Frontal cortex (tissue), 3 donors: ENCODE measurements at regions not wholly inside any gene's neighbourhood (a gene's known extent, or its start where the extent isn't known, plus 50 kb on each side); places are given as distances from the start of the nearest gene placed in this dataset.

Experiments used
- DNase-seq, 2 donors: peaks; one replicate each; pipeline ENCODE4 v3.0.0; 2012; ENCODE audit warnings: low spot score in 2 of 2
- FAIRE-seq: peaks from 2 replicates; lab custom pipeline; 2012; peaks lifted over from hg19 to GRCh38; lab: Jason Lieb, UNC
- donor health status: control.
- donor health status: control.
- donor health status: control.

DNA sequence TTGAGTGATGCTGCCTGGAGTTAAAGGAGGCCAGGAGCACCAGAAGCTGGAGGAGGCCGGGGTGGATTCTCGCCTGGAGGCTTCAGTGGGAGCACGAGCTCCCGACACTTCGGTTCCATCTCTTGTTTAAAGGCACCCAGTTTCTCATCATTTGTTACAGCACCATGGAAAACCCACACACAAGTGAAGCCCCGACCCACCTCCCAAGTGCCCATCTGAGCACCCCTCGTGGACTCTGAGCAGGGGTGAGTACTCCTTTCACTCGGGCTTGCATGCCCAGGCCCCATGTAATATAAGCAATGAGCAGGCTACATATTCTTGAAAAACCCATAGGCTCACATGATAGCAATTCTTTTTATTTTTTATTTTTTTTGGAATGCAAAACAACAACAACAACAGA lies 196.9 kb upstream of the MAF start:
- DNase-seq (no peak), FAIRE-seq (no peak)

DNA sequence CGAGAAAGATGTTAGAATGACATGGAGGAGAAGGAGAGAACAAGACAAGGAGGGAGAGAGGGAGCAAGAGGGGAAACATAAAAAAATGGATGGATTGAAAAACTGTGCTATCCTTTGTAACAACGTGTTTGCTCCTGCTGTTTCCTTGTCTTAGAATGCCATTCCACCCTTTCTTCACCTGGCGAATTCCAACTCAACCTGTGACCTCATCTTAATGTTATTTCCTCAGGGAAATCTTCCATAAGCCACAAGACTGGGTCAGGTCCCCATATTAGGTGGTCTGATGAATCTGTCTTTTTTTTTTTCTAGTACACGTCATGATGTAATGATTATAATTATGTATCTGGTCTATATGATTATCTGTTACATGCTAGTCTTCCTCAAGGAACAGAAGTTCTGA lies 195.0 kb upstream of the MAF start:
- FAIRE-seq (no peak), DNase-seq (no peak)

DNA sequence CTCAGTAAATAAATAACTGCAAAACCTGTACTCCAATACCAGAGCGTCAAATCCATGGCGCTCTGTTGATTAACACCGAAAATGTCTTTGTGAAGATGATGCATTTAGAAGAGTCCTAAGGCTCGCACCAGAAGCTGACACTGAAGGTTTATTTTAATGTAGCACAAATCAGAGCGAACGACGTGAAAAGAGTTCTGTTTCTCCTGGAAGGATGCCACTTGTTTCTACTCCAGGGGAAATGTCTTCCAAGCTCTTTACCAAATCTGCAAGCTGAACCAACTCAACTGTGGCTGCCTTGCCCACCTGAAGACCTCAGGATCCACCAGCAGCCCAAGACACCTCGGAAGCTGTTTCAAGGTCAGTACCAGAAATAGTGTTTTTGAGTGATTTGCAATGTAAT lies 194.4 kb upstream of the MAF start:
- no peak for FAIRE-seq
- DNase-seq = peak in 1 of 2 donors; percentile 5

- FAIRE-seq (no peak), DNase-seq (no peak)
Observed at GRCh38 chr16:79792664-79793351, 192.3 kb upstream of the MAF start.

DNA sequence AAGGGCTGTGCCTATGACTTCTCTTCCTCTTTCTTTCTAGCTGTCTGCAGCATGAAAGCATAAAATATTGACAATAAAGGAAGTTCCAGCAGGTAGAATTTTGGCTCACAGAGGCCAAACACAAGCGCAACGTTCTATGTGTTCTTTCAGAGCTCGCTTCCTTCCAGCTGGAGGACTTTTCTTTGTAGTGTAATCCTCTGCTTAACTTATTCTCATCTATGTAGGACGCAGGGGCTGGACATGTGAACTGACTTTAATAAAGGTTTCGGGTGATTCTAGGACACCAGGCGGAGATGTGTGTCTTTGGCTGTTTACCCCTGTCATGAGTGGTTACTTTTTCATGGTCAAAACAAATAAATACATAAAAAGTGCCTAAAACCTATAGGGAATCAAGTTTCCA lies 191.5 kb upstream of the MAF start:
- FAIRE-seq (no peak), DNase-seq (no peak)

- no peak for FAIRE-seq
- no peak for DNase-seq
Observed at GRCh38 chr16:79790854-79791253, 190.3 kb upstream of the MAF start.

DNA sequence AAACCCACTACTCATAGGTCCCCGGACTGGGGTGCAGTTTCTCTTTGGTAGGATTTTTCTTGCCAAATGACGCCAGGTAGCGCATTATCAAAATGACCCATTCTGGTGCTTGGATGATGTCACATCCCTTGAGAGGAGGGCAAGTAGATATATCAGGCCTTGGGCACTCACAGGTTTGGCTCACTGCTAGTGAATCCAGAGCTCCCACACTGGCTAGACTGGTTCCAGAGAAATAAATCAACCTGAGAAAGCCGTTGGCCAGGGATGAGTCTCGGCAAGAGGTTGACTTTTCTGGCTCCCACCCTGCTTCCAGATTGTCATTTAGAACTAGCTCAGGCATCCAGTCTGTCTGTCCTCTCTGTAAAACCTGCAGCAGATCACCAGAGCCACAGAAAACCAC lies 188.4 kb upstream of the MAF start:
- no peak for FAIRE-seq
- no peak for DNase-seq

DNA sequence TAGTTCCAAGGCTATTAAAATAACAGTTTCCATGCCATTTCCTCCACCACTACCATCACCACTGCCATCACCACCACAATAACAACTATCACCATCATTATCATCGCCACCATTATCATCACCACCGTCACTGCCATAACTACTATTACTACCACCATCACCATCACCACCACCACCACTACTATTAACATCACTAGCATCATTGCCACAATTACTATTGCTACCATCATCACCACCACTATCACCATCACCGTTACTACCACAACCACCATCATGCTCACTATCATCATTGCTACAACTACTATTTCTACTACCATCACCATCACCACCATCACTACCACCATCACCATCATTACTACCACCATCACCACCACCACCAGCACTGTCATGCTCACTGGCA lies 185.9 kb upstream of the MAF start:
- FAIRE-seq (no peak), DNase-seq (no peak)

- FAIRE-seq (no peak), DNase-seq (no peak)
Observed at GRCh38 chr16:79784007-79784406, 183.5 kb upstream of the MAF start.

DNA sequence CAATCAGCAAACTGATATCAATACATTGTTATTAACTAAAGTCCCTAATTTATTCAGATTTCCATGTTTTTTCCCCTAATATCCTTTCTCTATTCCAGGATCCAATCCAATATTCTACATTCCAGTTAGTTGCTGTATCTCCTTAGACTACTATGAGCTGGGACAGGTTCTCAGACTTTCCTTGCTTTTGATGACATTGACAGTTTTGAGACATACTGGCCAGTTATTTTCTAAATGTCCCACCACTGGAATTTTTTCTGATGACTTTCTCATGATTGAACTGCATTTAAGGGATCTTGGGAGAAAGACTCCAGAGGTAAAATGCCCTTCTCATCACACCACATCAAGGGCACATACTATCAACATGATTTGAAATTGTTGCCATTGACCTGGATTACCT lies 177.1 kb upstream of the MAF start:
- DNase-seq = no peak
- FAIRE-seq = no peak

- FAIRE-seq (no peak), DNase-seq (no peak)
Observed at GRCh38 chr16:79776243-79776847, 175.8 kb upstream of the MAF start.

- DNase-seq (no peak), FAIRE-seq (no peak)
Observed at GRCh38 chr16:79772784-79773183, 172.2 kb upstream of the MAF start.

DNA sequence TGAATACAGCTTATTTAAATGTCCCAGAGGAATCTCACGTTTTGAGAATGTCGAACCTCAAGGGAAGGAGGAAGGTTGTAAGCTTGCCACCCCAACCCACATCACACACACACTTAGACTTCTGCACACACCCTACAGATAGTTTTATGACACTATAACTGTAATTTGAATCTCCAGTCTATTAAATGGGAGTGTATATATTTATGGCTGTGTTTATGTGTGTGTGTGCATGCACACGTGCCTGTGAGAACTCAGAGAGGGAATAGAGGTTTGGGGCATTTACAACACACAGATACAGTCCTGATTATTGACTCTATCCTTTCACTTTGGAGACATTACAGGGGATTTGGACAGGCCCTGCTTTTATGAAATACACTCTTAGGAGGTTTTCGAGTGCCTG lies 171.5 kb upstream of the MAF start:
- DNase-seq (no peak), FAIRE-seq (no peak)

- no peak for FAIRE-seq
- peak; percentile 79 to 93 for DNase-seq
Observed at GRCh38 chr16:79770244-79771064, 169.9 kb upstream of the MAF start.

- DNase-seq (no peak), FAIRE-seq (no peak)
Observed at GRCh38 chr16:79769928-79770243, 169.3 kb upstream of the MAF start.

- no peak for FAIRE-seq
- no peak for DNase-seq
Observed at GRCh38 chr16:79769270-79769927, 168.9 kb upstream of the MAF start.

DNA sequence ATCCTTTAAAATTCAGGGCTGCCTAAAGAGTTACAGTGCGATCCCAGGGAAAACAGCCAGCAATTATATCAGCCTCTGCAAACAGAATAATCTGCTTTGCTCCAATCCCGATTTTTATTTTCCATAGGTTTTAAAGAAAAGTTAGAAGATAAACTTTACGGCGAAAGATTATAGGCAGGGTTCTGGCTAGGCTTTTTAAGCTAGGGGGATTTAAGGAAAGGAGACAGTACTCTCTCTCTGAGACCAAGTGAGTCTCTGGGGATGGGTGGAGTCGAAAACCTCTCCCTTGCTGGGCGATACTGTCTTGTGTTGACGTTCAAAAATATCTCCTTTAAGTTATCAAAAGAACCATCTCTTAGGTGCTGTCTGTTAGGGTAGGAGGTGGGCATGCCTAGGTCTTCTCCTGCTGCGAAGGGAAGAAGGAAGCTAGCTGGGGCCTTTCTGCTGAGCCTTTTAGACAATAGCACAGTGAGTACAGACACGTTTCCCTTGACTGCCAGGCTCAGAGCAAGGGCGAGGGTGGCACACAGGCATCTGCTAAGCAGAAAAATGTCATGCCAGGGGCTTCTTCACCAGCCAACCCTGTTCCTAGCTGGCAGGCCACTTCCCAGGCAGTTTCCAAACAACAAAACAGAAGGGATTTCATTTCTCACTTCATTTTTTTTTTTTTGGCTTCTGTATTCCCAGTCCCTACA lies 167.9 kb upstream of the MAF start:
- no peak for DNase-seq
- no peak for FAIRE-seq

- DNase-seq (no peak), FAIRE-seq (no peak)
Observed at GRCh38 chr16:79767421-79768275, 167.1 kb upstream of the MAF start.

DNA sequence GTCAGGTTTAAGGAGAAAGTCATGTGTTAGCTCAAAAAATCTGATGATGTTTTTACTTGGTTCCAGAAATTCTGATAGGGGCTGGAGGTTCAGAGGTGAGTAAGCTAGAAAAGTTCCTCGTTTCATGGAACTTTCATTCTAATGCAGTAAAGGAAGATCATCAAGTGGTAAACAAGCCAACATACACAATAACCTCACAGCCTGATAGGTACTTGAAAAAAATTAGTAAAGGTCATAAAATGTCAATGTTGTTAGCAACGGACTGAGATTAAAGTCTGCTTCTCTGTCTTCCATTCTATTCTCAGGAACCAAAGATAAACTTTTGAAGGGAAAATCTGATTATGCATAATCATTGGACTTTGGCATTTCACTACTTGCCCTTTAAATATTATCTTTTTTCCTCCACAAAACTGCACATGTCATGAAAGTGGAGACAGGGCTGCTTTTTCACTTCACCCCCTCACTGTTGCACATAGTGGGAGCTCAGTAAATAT lies 165.4 kb upstream of the MAF start:
- DNase-seq (no peak), FAIRE-seq (no peak)
